GM23338 (cell line): ENCODE measurements at regions not wholly inside any gene's neighbourhood (a gene's known extent, or its start where the extent isn't known, plus 50 kb on each side); places are given as distances from the start of the nearest gene placed in this dataset.

ENCODE experiments used
- CREB1 ChIP-seq: fragments of 250-450 bp; sonication (Bioruptor Pico); IDR thresholded peaks from 2 replicates; pipeline ENCODE4 v1.5.0; 2020; ENCODE audit warnings: low read depth, mild to moderate bottlenecking, moderate library complexity
- CTCF ChIP-seq, 2 experiments: fragments of 200-600 bp in 1 of 2; sonication (generic) in 1 of 2; conservative IDR thresholded peaks; 2 replicates each; pipeline versions ENCODE4 v1.5.1 to v1.6.1; 2016 to 2017; ENCODE audit warnings: antibody characterized with exemption in 2 of 2, low read depth in 2 of 2, mild to moderate bottlenecking in 2 of 2, moderate library complexity in 1 of 2
- ETS1 ChIP-seq: IDR thresholded peaks from 2 replicates; pipeline ENCODE4 v1.6.1; 2016; ENCODE audit warnings: antibody characterized with exemption
- EZH2 ChIP-seq: fragments of 200-600 bp; sonication (generic); IDR thresholded peaks from one replicate; pipeline ENCODE4 v1.8.0; 2017; ENCODE audit warnings: antibody characterized with exemption, mild to moderate bottlenecking, low read depth; ENCODE audit not compliant: unreplicated experiment
- EZH2phosphoT487 ChIP-seq: fragments of 200-600 bp; sonication (generic); IDR thresholded peaks from one replicate; pipeline ENCODE4 v1.8.1; 2018; ENCODE audit warnings: antibody characterized with exemption; ENCODE audit not compliant: unreplicated experiment
- JUNB ChIP-seq: IDR thresholded peaks from one replicate; pipeline ENCODE4 v1.6.1; 2016; ENCODE audit warnings: antibody characterized with exemption; ENCODE audit not compliant: unreplicated experiment
- NANOG ChIP-seq: IDR thresholded peaks from 2 replicates; pipeline ENCODE4 v1.6.1; 2016; ENCODE audit warnings: antibody characterized with exemption, borderline replicate concordance
- POLR2AphosphoS5 ChIP-seq: IDR thresholded peaks from 2 replicates; pipeline ENCODE4 v1.6.1; 2016; ENCODE audit warnings: antibody characterized with exemption, low read depth
- REST ChIP-seq: IDR thresholded peaks from one replicate; pipeline ENCODE4 v1.6.1; 2018; ENCODE audit warnings: antibody characterized with exemption; ENCODE audit not compliant: unreplicated experiment
- STAT1 ChIP-seq: IDR thresholded peaks from one replicate; pipeline ENCODE4 v1.6.1; 2016; ENCODE audit warnings: antibody characterized with exemption; ENCODE audit not compliant: unreplicated experiment
- ZNF114 ChIP-seq: fragments of 250-450 bp; sonication (Bioruptor Pico); IDR thresholded peaks from 2 replicates; pipeline ENCODE4 v1.5.0; 2020; ENCODE audit warnings: mild to moderate bottlenecking, moderate library complexity
- ZNF331 ChIP-seq: fragments of 250-450 bp; sonication (Bioruptor Pico); IDR thresholded peaks from 2 replicates; pipeline ENCODE4 v1.5.0; 2020; ENCODE audit warnings: low read depth, mild to moderate bottlenecking, moderate library complexity
- ZNF462 ChIP-seq: fragments of 250-450 bp; sonication (Bioruptor Pico); IDR thresholded peaks from 2 replicates; pipeline ENCODE4 v1.5.0; 2020; ENCODE audit warnings: mild to moderate bottlenecking, moderate library complexity

- TF ChIP-seq CTCF (conservative IDR thresholded peaks at IDR 0.05; ENCODE audit: low read depth in 2 of 2) (no peak), REST (no peak), EZH2 (no peak), EZH2phosphoT487 (no peak), JUNB (no peak), CREB1 (CRISPR knock-in tag) (no peak), ETS1 (no peak), POLR2AphosphoS5 (no peak), NANOG (no peak), STAT1 (no peak), ZNF114 (CRISPR knock-in tag) (no peak), ZNF462 (CRISPR knock-in tag) (no peak), ZNF331 (CRISPR knock-in tag) (no peak)
Measured at GRCh38 chr17:77454242-77455095, 313.7 kb downstream of the SEC14L1 start.
